KMS-11 (cell line): ENCODE measurements at regions not wholly inside any gene's neighbourhood (a gene's known extent, or its start where the extent isn't known, plus 50 kb on each side); places are given as distances from the start of the nearest gene placed in this dataset.

ENCODE experiments used
- H2AFZ ChIP-seq: fragments of 200-600 bp; sonication (generic); 2 replicates; pipeline ENCODE4 v1.6.1; 2016; ENCODE audit warnings: antibody characterized with exemption, mixed run types, low read depth
- H3K27ac ChIP-seq: fragments of 200-600 bp; sonication (generic); 2 replicates; pipeline ENCODE4 v1.6.1; 2016; ENCODE audit warnings: mild to moderate bottlenecking, mixed run types
- H3K27me3 ChIP-seq: fragments of 200-600 bp; sonication (generic); 2 replicates; pipeline ENCODE4 v1.6.1; 2017; ENCODE audit warnings: mild to moderate bottlenecking, low read depth, mixed run types, moderate library complexity; ENCODE audit not compliant: insufficient read depth
- H3K36me3 ChIP-seq: fragments of 200-600 bp; sonication (generic); 2 replicates; pipeline ENCODE4 v1.6.1; 2017; ENCODE audit warnings: mild to moderate bottlenecking, mixed run types; ENCODE audit not compliant: insufficient read depth
- H3K4me1 ChIP-seq: fragments of 200-600 bp; sonication (generic); 2 replicates; pipeline ENCODE4 v1.6.1; 2016; ENCODE audit warnings: mild to moderate bottlenecking, low read depth, mixed run types; ENCODE audit not compliant: poor library complexity, severe bottlenecking
- H3K4me2 ChIP-seq: fragments of 200-600 bp; sonication (generic); 2 replicates; pipeline ENCODE4 v1.7.0; 2016; ENCODE audit warnings: mild to moderate bottlenecking, mixed run types
- H3K4me3 ChIP-seq: fragments of 200-600 bp; sonication (generic); IDR thresholded peaks from 2 replicates; pipeline ENCODE4 v1.6.1; 2017; ENCODE audit warnings: low read depth, low read length, mixed read lengths; ENCODE audit not compliant: insufficient read depth
- H3K79me2 ChIP-seq: fragments of 200-600 bp; sonication (generic); 2 replicates; pipeline ENCODE4 v1.6.1; 2016; ENCODE audit warnings: low read depth, mixed run types; ENCODE audit not compliant: insufficient read depth
- H3K9ac ChIP-seq: fragments of 200-600 bp; sonication (generic); 2 replicates; pipeline ENCODE4 v1.6.1; 2016; ENCODE audit warnings: mild to moderate bottlenecking, mixed run types
- H4K20me1 ChIP-seq: fragments of 200-600 bp; sonication (generic); 2 replicates; pipeline ENCODE4 v1.6.1; 2016; ENCODE audit warnings: mild to moderate bottlenecking, mixed run types; ENCODE audit not compliant: insufficient read depth
- TF ChIP-seq, protein P1 (sequence below): fragments of 200-600 bp; sonication (generic); conservative IDR thresholded peaks from 2 replicates; pipeline ENCODE4 v1.6.1; 2017; ENCODE audit warnings: low read depth, mild to moderate bottlenecking, antibody characterized with exemption, low read length, moderate library complexity, mixed read lengths

- Histone ChIP-seq H3K27me3 (no peaks in the 10 kb centered on the region), H3K9ac (no peak overlapping the region), H2AFZ (no peak overlapping the region), H4K20me1 (no peaks in the 10 kb centered on the region), H3K27ac (no peak overlapping the region), H3K4me2 (no peak overlapping the region), H3K4me1 (no peaks in the 10 kb centered on the region), H3K36me3 (no peaks in the 10 kb centered on the region), H3K4me3 (no peak overlapping the region), H3K79me2 (no peaks in the 10 kb centered on the region)
- TF ChIP-seq, protein P1, sequence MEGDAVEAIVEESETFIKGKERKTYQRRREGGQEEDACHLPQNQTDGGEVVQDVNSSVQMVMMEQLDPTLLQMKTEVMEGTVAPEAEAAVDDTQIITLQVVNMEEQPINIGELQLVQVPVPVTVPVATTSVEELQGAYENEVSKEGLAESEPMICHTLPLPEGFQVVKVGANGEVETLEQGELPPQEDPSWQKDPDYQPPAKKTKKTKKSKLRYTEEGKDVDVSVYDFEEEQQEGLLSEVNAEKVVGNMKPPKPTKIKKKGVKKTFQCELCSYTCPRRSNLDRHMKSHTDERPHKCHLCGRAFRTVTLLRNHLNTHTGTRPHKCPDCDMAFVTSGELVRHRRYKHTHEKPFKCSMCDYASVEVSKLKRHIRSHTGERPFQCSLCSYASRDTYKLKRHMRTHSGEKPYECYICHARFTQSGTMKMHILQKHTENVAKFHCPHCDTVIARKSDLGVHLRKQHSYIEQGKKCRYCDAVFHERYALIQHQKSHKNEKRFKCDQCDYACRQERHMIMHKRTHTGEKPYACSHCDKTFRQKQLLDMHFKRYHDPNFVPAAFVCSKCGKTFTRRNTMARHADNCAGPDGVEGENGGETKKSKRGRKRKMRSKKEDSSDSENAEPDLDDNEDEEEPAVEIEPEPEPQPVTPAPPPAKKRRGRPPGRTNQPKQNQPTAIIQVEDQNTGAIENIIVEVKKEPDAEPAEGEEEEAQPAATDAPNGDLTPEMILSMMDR = no peak
These were observed 165.5 kb downstream of the LACC1 start for GRCh38 chr13:44045180-44045562.

- Histone ChIP-seq H3K27ac (no peak overlapping the region), H3K4me2 (no peak overlapping the region), H3K27me3 (no peaks in the 10 kb centered on the region), H3K36me3 (no peaks in the 10 kb centered on the region), H3K4me1 (no peaks in the 10 kb centered on the region), H3K79me2 (no peaks in the 10 kb centered on the region), H4K20me1 (no peaks in the 10 kb centered on the region), H2AFZ (no peak overlapping the region), H3K9ac (no peak overlapping the region), H3K4me3 (no peak overlapping the region)
- TF ChIP-seq, protein P1 = no peak
These were observed 166.7 kb downstream of the LACC1 start for GRCh38 chr13:44046428-44046827.

DNA sequence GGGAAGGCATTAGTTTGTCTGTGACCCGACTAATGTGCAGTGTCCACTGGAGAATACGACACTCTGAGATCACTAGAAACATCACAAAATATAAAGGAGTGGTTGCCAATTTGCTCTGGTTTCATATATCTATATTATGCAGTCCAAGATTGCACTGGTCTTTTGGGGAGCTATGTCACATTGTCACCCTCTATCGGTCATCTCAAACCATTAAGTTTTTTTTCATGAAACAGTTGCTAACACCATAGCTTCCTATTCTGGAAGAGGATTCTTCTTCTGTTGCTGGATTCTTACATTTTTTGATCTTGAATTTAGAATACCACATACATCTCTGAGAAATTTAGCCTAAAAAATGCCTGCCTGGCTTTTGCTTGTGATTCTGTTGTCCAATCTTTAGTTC is 168.6 kb downstream of the LACC1 start:
- Histone ChIP-seq H3K27ac (no peak overlapping the region), H3K79me2 (no peaks in the 10 kb centered on the region), H4K20me1 (no peaks in the 10 kb centered on the region), H3K9ac (no peak overlapping the region), H3K4me2 (no peak overlapping the region), H3K4me3 (no peak overlapping the region), H3K36me3 (no peaks in the 10 kb centered on the region), H3K4me1 (no peaks in the 10 kb centered on the region), H2AFZ (no peak overlapping the region), H3K27me3 (no peaks in the 10 kb centered on the region)
- TF ChIP-seq, protein P1 = 0 out of 2 replicates have a peak, but pooled peaks have one; percentile 19

DNA sequence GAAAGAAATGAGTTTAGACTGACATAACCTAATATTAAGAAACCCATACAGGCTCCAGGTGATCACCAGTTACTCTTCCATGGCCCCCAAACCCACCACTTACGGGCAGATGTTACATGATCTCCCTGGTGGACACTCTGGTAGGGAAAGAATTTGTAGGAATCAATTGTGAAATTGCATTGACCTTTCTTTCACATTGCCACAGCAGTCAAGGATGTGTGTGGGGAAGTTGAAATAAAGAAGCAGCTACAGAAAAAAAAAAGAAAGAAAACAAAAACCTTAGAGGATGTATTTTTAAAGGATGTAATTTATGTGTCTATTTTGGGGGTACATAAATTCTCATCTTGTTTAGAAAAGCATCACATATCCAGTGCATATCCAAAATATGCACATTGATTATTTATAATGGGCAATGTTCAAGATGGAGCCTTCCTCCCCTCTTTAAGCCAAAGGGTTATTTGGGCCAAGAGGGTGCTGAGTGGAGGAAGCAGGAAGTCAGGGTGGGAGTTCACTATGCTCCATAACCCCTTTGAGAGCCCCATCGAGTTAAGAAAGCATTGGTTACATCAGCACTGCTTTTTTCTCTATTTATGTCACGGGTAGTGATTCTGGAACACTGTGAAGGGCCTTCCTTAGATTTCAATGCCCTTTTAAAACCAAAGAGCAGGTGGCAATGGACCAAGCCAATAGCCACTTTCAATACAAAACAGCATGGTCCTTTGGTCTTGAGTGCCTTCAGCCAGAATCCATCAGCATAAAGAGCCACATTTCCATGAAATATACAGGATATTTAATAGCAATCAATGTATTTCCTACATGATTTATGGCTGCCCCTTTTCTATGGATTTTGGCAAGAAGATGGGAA is 169.6 kb downstream of the LACC1 start:
- TF ChIP-seq, protein P1 = no peak
- Histone ChIP-seq H4K20me1 (no peaks in the 10 kb centered on the region), H3K4me3 (no peak overlapping the region), H3K27me3 (no peaks in the 10 kb centered on the region), H3K9ac (no peak overlapping the region), H3K4me1 (no peaks in the 10 kb centered on the region), H3K27ac (no peak overlapping the region), H2AFZ (no peak overlapping the region), H3K79me2 (no peaks in the 10 kb centered on the region), H3K4me2 (no peak overlapping the region), H3K36me3 (no peaks in the 10 kb centered on the region)
